ENCODE measurements at regions not wholly inside any gene's neighbourhood (a gene's known extent, or its start where the extent isn't known, plus 50 kb on each side); places are given as distances from the start of the nearest gene placed in this dataset.

GRCh38 chr9:26418480-26418879 is 474.1 kb downstream of the CAAP1 start:
- no peak overlapping the region for H3K4me3 ChIP-seq (ENCODE audit: low read depth, low read length)
- TF ChIP-seq CTCF (IDR thresholded peaks at IDR 0.05; ENCODE audit: borderline replicate concordance, insufficient read depth, low read depth, low read length) = no peak

- no peak overlapping the region for H3K4me3 ChIP-seq (ENCODE audit: low read depth, low read length)
- TF ChIP-seq CTCF (IDR thresholded peaks at IDR 0.05; ENCODE audit: borderline replicate concordance, insufficient read depth, low read depth, low read length) = no peak
Measured at GRCh38 chr9:26415528-26415927, 477.1 kb downstream of the CAAP1 start.

- no peak for TF ChIP-seq CTCF (IDR thresholded peaks at IDR 0.05; ENCODE audit: borderline replicate concordance, insufficient read depth, low read depth, low read length)
- no peak overlapping the region for H3K4me3 ChIP-seq (ENCODE audit: low read depth, low read length)
Measured at GRCh38 chr9:26413611-26414010, 479.0 kb downstream of the CAAP1 start.

GRCh38 chr9:26412446-26412845 is 480.2 kb downstream of the CAAP1 start:
- H3K4me3 ChIP-seq (ENCODE audit: low read depth, low read length) = no peak overlapping the region
- TF ChIP-seq CTCF (IDR thresholded peaks at IDR 0.05; ENCODE audit: borderline replicate concordance, insufficient read depth, low read depth, low read length) = no peak

GRCh38 chr9:26406676-26407075 is 485.9 kb downstream of the CAAP1 start:
- H3K4me3 ChIP-seq (ENCODE audit: low read depth, low read length) = no peak overlapping the region

GRCh38 chr9:26399556-26399955 is 493.0 kb downstream of the CAAP1 start:
- H3K4me3 ChIP-seq (ENCODE audit: low read depth, low read length) = no peak overlapping the region
- TF ChIP-seq CTCF (IDR thresholded peaks at IDR 0.05; ENCODE audit: borderline replicate concordance, insufficient read depth, low read depth, low read length) = no peak

More at GRCh38 chr9:26406676-26407075, 485.9 kb downstream of the CAAP1 start:
- no peak for TF ChIP-seq CTCF (IDR thresholded peaks at IDR 0.05; ENCODE audit: borderline replicate concordance, insufficient read depth, low read depth, low read length)

- H3K4me3 ChIP-seq (ENCODE audit: low read depth, low read length) = no peak overlapping the region
- TF ChIP-seq CTCF (IDR thresholded peaks at IDR 0.05; ENCODE audit: borderline replicate concordance, insufficient read depth, low read depth, low read length) = no peak
Measured at GRCh38 chr9:26394025-26394424, 498.6 kb downstream of the CAAP1 start.

Data from GM12875 (cell line).